ENCODE measurements at regions not wholly inside any gene's neighbourhood (a gene's known extent, or its start where the extent isn't known, plus 50 kb on each side); places are given as distances from the start of the nearest gene placed in this dataset.

DNA sequence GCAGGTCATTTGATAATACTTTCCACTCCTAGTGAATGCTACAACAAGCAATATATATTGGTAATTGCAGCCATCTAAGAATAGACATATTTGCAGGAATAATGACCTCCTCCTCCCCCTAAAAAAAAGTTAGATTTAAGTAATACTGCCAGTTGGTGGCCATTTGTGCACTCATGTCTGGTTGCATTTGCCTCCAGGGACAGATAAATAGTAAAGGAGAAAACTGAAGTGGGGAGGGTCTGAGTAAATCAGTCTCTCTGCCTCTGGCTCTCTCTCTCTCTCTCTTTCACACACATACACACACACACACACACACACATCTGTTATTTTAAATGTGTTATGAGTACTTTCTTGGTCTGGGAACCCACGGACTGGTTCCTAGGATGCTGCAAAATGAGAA lies 125.5 kb upstream of the UQCRFS1 start:
- H3K4me3 ChIP-seq (ENCODE audit: low read depth, low read length): no peak overlapping the region
- TF ChIP-seq CTCF (IDR thresholded peaks at IDR 0.05; ENCODE audit: borderline replicate concordance, insufficient read depth, low read depth, low read length): no peak

DNA sequence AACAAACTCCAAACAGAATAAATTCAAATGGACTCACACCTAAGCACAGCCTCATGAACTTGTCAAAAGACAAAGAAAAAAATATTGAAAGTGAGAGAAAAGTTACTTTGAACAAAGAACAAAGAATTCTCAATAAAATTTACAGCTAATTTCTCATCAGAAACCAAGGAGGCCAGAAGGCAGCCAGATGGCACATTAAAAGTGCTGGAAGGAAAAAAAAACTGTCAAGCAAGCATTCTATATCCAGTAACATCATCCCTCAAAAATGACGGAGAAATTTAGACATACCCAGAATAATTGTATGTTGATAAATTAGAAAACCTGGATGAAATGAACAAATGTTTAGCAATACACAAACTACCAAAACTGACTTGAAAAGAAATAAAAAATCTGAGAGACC lies 129.8 kb upstream of the UQCRFS1 start:
- no peak for TF ChIP-seq CTCF (IDR thresholded peaks at IDR 0.05; ENCODE audit: borderline replicate concordance, insufficient read depth, low read depth, low read length)
- H3K4me3 ChIP-seq (ENCODE audit: low read depth, low read length): no peak overlapping the region

DNA sequence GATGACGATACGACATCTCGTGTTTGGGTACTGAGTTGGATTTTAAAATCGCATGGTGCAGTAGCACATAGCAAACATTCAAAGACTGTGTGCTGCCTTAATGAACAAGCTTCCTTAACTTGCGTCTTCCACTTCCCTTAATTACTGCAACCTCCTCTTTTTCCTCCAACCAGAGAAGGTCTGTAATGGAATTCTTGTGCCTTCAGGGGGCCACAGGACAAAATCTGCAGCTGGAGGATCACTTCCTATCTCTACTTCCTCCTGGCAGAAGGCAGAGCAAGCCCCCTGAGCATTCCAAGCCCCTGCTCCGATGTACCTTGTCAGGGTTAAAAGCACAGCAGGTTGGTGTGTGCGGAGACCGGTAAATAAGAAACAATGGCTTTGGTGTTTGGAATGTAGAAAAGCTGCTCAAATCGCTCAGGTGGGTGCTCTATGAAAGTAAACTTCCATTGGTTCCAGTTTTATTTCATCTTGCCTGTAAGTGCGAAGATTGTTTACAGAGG lies 151.3 kb upstream of the UQCRFS1 start:
- TF ChIP-seq CTCF (IDR thresholded peaks at IDR 0.05; ENCODE audit: borderline replicate concordance, insufficient read depth, low read depth, low read length): no peak
- no peak overlapping the region for H3K4me3 ChIP-seq (ENCODE audit: low read depth, low read length)

DNA sequence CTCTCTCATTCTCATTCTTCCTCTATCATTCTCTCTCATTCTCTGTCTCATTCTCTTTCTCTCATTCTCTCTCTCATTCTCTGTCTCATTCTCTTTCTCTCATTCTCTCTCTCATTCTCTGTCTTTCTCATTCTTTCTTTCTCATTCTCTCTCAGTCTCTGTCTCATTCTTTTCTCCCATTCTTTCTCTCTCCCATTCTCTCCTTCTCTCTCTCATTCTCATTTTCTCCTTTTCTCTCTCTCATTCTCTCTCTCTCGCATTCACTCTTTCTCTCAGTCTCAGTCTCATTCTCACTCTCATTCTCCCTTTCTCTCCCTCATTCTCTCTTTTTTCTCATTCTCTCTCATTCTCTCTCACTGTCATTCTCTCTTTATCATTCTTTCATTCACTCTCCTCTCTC lies 152.0 kb upstream of the UQCRFS1 start:
- TF ChIP-seq CTCF (IDR thresholded peaks at IDR 0.05; ENCODE audit: borderline replicate concordance, insufficient read depth, low read depth, low read length): no peak
- no peak overlapping the region for H3K4me3 ChIP-seq (ENCODE audit: low read depth, low read length)

- TF ChIP-seq CTCF (IDR thresholded peaks at IDR 0.05; ENCODE audit: borderline replicate concordance, insufficient read depth, low read depth, low read length): no peak
- no peak overlapping the region for H3K4me3 ChIP-seq (ENCODE audit: low read depth, low read length)
Measured at GRCh38 chr19:29365836-29366417, 153.0 kb upstream of the UQCRFS1 start.

DNA sequence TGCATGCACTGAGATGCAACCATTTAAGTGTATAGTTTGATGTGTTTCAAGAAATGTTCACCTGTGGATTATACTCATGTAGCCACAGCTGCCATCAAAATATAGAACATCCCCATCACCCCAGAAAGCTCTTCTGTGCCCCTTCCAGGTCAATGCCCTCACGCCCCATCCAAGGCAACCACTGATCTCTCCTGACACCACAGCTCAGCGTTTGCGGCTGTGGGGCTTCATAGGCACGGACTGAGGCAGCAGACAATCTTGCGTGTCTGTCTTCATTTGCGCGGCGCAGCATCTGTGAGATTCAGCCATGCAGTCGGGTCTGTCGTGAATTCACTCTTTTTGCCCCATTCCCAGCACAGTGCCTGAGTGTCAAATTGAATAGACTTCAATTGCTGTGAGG lies 153.8 kb upstream of the UQCRFS1 start:
- no peak for TF ChIP-seq CTCF (IDR thresholded peaks at IDR 0.05; ENCODE audit: borderline replicate concordance, insufficient read depth, low read depth, low read length)
- H3K4me3 ChIP-seq (ENCODE audit: low read depth, low read length): no peak overlapping the region

DNA sequence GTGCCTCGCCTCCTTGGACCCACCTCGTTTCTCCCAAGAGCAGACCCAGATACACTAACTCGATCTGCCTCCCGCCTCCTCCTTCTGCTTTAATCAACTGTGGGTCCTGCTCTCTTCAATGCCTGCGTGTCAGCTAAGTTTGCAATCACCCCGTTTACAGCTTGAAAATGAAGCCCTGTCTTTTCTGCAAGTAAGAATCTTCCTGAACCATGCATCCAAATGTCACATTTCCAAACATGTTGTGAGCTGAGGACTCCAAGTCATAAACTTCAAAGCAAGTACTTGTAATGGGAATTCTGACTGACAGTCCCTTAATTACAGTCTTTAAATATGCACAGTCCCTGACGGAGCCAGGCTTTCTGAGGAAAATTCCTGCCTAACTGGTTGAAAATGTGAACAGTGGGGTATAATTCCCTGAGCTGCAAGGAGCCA lies 154.9 kb upstream of the UQCRFS1 start:
- TF ChIP-seq CTCF (IDR thresholded peaks at IDR 0.05; ENCODE audit: borderline replicate concordance, insufficient read depth, low read depth, low read length): no peak
- no peak overlapping the region for H3K4me3 ChIP-seq (ENCODE audit: low read depth, low read length)
